ENCODE measurements at regions not wholly inside any gene's neighbourhood (a gene's known extent, or its start where the extent isn't known, plus 50 kb on each side); places are given as distances from the start of the nearest gene placed in this dataset.

GRCh38 chr3:43995547-43996378 is 245.9 kb upstream of the TOPAZ1 start:
- peak overlapping the region; percentile 81 for H2AFZ ChIP-seq (ENCODE audit: control insufficient read depth, low read length)
- TF ChIP-seq EZH2 (IDR thresholded peaks at IDR 0.05; ENCODE audit: low read length) = peak; percentile 59
- TF ChIP-seq, protein P1, sequence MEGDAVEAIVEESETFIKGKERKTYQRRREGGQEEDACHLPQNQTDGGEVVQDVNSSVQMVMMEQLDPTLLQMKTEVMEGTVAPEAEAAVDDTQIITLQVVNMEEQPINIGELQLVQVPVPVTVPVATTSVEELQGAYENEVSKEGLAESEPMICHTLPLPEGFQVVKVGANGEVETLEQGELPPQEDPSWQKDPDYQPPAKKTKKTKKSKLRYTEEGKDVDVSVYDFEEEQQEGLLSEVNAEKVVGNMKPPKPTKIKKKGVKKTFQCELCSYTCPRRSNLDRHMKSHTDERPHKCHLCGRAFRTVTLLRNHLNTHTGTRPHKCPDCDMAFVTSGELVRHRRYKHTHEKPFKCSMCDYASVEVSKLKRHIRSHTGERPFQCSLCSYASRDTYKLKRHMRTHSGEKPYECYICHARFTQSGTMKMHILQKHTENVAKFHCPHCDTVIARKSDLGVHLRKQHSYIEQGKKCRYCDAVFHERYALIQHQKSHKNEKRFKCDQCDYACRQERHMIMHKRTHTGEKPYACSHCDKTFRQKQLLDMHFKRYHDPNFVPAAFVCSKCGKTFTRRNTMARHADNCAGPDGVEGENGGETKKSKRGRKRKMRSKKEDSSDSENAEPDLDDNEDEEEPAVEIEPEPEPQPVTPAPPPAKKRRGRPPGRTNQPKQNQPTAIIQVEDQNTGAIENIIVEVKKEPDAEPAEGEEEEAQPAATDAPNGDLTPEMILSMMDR (optimal IDR thresholded peaks at IDR 0.05 in 1 of 3, IDR thresholded peaks at IDR 0.05 in 1 of 3, conservative IDR thresholded peaks at IDR 0.05 in 1 of 3; ENCODE audit: extremely low read depth in 1 of 3, insufficient read depth in 2 of 3, low read length in 3 of 3) = no peak
- no peaks in the 10 kb centered on the region for H3K9me3 ChIP-seq (ENCODE audit: control insufficient read depth, low read depth, low read length)
- no peaks in the 10 kb centered on the region for H4K20me1 ChIP-seq (ENCODE audit: control insufficient read depth, extremely low read depth, insufficient read depth, low read length)
- peak overlapping the region; percentile 23 to 80 (median 61) for H3K4me3 ChIP-seq (ENCODE audit: control insufficient read depth in 2 of 3, extremely low read depth in 1 of 3, insufficient read depth in 2 of 3, low read depth in 1 of 3, low read length in 3 of 3)
- dilution Hi-C loops (cut with MboI; ENCODE audit: extremely low pct_ligation_motif_present, low sequenced_read_pairs) = no loop called here
- DNase-seq (ENCODE audit: low read depth, low spot score) (no peak), FAIRE-seq (no peak)
- H3K9me1 ChIP-seq (ENCODE audit: control insufficient read depth, extremely low read depth, insufficient read depth, low read length) = no peaks in the 10 kb centered on the region
- peak overlapping the region; percentile 33 for H3K9ac ChIP-seq (ENCODE audit: control insufficient read depth, extremely low read depth, insufficient read depth, low read length)
- peaks cover 64% of the 10 kb centered on the region for H3K27me3 ChIP-seq (ENCODE audit: control insufficient read depth, extremely low read depth, insufficient read depth, low read length)
- no peak overlapping the region for H3K27ac ChIP-seq (ENCODE audit: control insufficient read depth, insufficient read depth, low read length)
- peaks cover 5% of the 10 kb centered on the region for H3K79me2 ChIP-seq (ENCODE audit: control insufficient read depth, insufficient read depth, low read length)
- H3K36me3 ChIP-seq (ENCODE audit: control insufficient read depth in 2 of 2, extremely low read depth in 1 of 2, insufficient read depth in 2 of 2, low read length in 2 of 2) = no peaks in the 10 kb centered on the region
- peak overlapping the region; percentile 98 for H3K4me2 ChIP-seq (ENCODE audit: control insufficient read depth, extremely low read depth, insufficient read depth, low read depth, low read length)
- H3K4me1 ChIP-seq (ENCODE audit: control insufficient read depth, extremely low read depth, insufficient read depth, low read length) = peaks cover 44% of the 10 kb centered on the region

GRCh38 chr3:43996379-43997301 is 245.0 kb upstream of the TOPAZ1 start:
- no peak for DNase-seq (ENCODE audit: low read depth, low spot score)
- Histone ChIP-seq H3K27me3 (ENCODE audit: control insufficient read depth, extremely low read depth, insufficient read depth, low read length) (peaks cover 57% of the 10 kb centered on the region), H3K36me3 (ENCODE audit: control insufficient read depth in 2 of 2, extremely low read depth in 1 of 2, insufficient read depth in 2 of 2, low read length in 2 of 2) (no peaks in the 10 kb centered on the region), H3K9me1 (ENCODE audit: control insufficient read depth, extremely low read depth, insufficient read depth, low read length) (no peaks in the 10 kb centered on the region), H3K79me2 (ENCODE audit: control insufficient read depth, insufficient read depth, low read length) (peaks cover 5% of the 10 kb centered on the region), H3K27ac (ENCODE audit: control insufficient read depth, insufficient read depth, low read length) (no peak overlapping the region), H3K4me1 (ENCODE audit: control insufficient read depth, extremely low read depth, insufficient read depth, low read length) (peaks cover 46% of the 10 kb centered on the region), H3K9me3 (ENCODE audit: control insufficient read depth, low read depth, low read length) (no peaks in the 10 kb centered on the region), H4K20me1 (ENCODE audit: control insufficient read depth, extremely low read depth, insufficient read depth, low read length) (no peaks in the 10 kb centered on the region), H3K4me2 (ENCODE audit: control insufficient read depth, extremely low read depth, insufficient read depth, low read depth, low read length) (peak overlapping the region; percentile 98), H3K9ac (ENCODE audit: control insufficient read depth, extremely low read depth, insufficient read depth, low read length) (peak overlapping the region; percentile 33), H2AFZ (ENCODE audit: control insufficient read depth, low read length) (peak overlapping the region; percentile 81), H3K4me3 (ENCODE audit: control insufficient read depth in 2 of 3, extremely low read depth in 1 of 3, insufficient read depth in 2 of 3, low read depth in 1 of 3, low read length in 3 of 3) (peak overlapping the region; percentile 17 to 80 (median 61))
- TF ChIP-seq, protein P1 (optimal IDR thresholded peaks at IDR 0.05 in 1 of 3, IDR thresholded peaks at IDR 0.05 in 1 of 3, conservative IDR thresholded peaks at IDR 0.05 in 1 of 3; ENCODE audit: extremely low read depth in 1 of 3, insufficient read depth in 2 of 3, low read length in 3 of 3) = peak; percentile 21 to 67 (median 41)
- peak; percentile 46 for TF ChIP-seq EZH2 (IDR thresholded peaks at IDR 0.05; ENCODE audit: low read length)
- dilution Hi-C loops (cut with MboI; ENCODE audit: extremely low pct_ligation_motif_present, low sequenced_read_pairs) = no loop called here
- FAIRE-seq = no peak

All from keratinocyte (primary cell).